Muscle layer of duodenum (tissue), 2 donors: ENCODE measurements at regions not wholly inside any gene's neighbourhood (a gene's known extent, or its start where the extent isn't known, plus 50 kb on each side); places are given as distances from the start of the nearest gene placed in this dataset.

Experiments used
- H3K27ac ChIP-seq: one replicate; pipeline ENCODE4 v1.7.0; 2013; ENCODE audit warnings: mild to moderate bottlenecking, low read length
- H3K27me3 ChIP-seq: one replicate; pipeline ENCODE4 v1.7.0; 2013; ENCODE audit warnings: low read depth, mild to moderate bottlenecking, control low read depth, low read length
- H3K36me3 ChIP-seq, 2 donors: one replicate each; pipeline ENCODE4 v1.7.0; 2013; ENCODE audit warnings: low read length in 2 of 2, control low read depth in 1 of 2, mild to moderate bottlenecking in 1 of 2; ENCODE audit not compliant: insufficient read depth in 2 of 2, control insufficient read depth in 1 of 2
- H3K4me1 ChIP-seq, 2 donors: one replicate each; pipeline ENCODE4 v1.7.0; 2013; ENCODE audit warnings: low read length in 2 of 2, mild to moderate bottlenecking in 2 of 2, control low read depth in 1 of 2, moderate library complexity in 1 of 2; ENCODE audit not compliant: insufficient read depth in 2 of 2, control insufficient read depth in 1 of 2
- H3K4me3 ChIP-seq, 2 donors: one replicate each; pipeline ENCODE4 v1.7.0; 2013; ENCODE audit warnings: low read length in 2 of 2, low read depth in 1 of 2, mild to moderate bottlenecking in 1 of 2
- H3K9me3 ChIP-seq, 2 donors: one replicate each; pipeline ENCODE4 v1.7.0; 2013; ENCODE audit warnings: low read length in 2 of 2, control low read depth in 1 of 2, mild to moderate bottlenecking in 1 of 2; ENCODE audit not compliant: control insufficient read depth in 1 of 2
- donor health status: healthy.

GRCh38 chr6:77403424-77403823 is 59.9 kb downstream of the HTR1B start:
- Histone ChIP-seq H3K4me1 (no peaks in the 10 kb centered on the region), H3K27me3 (no peaks in the 10 kb centered on the region), H3K9me3 (no peaks in the 10 kb centered on the region), H3K36me3 (no peaks in the 10 kb centered on the region), H3K27ac (no peak overlapping the region), H3K4me3 (no peak overlapping the region)

- Histone ChIP-seq H3K36me3 (no peaks in the 10 kb centered on the region), H3K27ac (no peak overlapping the region), H3K9me3 (no peaks in the 10 kb centered on the region), H3K27me3 (no peaks in the 10 kb centered on the region), H3K4me3 (no peak overlapping the region), H3K4me1 (no peaks in the 10 kb centered on the region)
Observed at GRCh38 chr6:77401231-77401630, 62.1 kb downstream of the HTR1B start.

- Histone ChIP-seq H3K27me3 (no peaks in the 10 kb centered on the region), H3K36me3 (no peaks in the 10 kb centered on the region), H3K4me3 (no peak overlapping the region), H3K4me1 (no peaks in the 10 kb centered on the region), H3K27ac (no peak overlapping the region), H3K9me3 (no peaks in the 10 kb centered on the region)
Observed at GRCh38 chr6:77397561-77397960, 65.7 kb downstream of the HTR1B start.

GRCh38 chr6:77389402-77389801 is 73.9 kb downstream of the HTR1B start:
- Histone ChIP-seq H3K4me1 (no peaks in the 10 kb centered on the region), H3K4me3 (no peak overlapping the region), H3K27me3 (no peaks in the 10 kb centered on the region), H3K27ac (no peak overlapping the region), H3K9me3 (no peaks in the 10 kb centered on the region), H3K36me3 (no peaks in the 10 kb centered on the region)

- Histone ChIP-seq H3K9me3 (no peaks in the 10 kb centered on the region), H3K4me3 (no peak overlapping the region), H3K36me3 (no peaks in the 10 kb centered on the region), H3K27ac (no peak overlapping the region), H3K27me3 (no peaks in the 10 kb centered on the region), H3K4me1 (no peaks in the 10 kb centered on the region)
Observed at GRCh38 chr6:77383026-77383425, 80.3 kb downstream of the HTR1B start.

- Histone ChIP-seq H3K4me1 (no peaks in the 10 kb centered on the region), H3K9me3 (no peaks in the 10 kb centered on the region), H3K27ac (no peak overlapping the region), H3K36me3 (no peaks in the 10 kb centered on the region), H3K4me3 (no peak overlapping the region), H3K27me3 (no peaks in the 10 kb centered on the region)
Observed at GRCh38 chr6:77373955-77374354, 89.3 kb downstream of the HTR1B start.

- no peaks in the 10 kb centered on the region for H3K9me3 ChIP-seq
- H3K36me3 ChIP-seq: no peaks in the 10 kb centered on the region
- no peak overlapping the region for H3K4me3 ChIP-seq
- no peaks in the 10 kb centered on the region for H3K27me3 ChIP-seq
- no peaks in the 10 kb centered on the region for H3K4me1 ChIP-seq
- no peak overlapping the region for H3K27ac ChIP-seq
Observed at GRCh38 chr6:77371748-77372147, 91.5 kb downstream of the HTR1B start.

- Histone ChIP-seq H3K4me3 (peak overlapping the region in 1 of 2 donors; percentile 58), H3K27me3 (no peaks in the 10 kb centered on the region), H3K36me3 (no peaks in the 10 kb centered on the region), H3K9me3 (no peaks in the 10 kb centered on the region), H3K27ac (no peak overlapping the region), H3K4me1 (no peaks in the 10 kb centered on the region)
Observed at GRCh38 chr6:77368660-77369313, 94.5 kb downstream of the HTR1B start.

- Histone ChIP-seq H3K9me3 (peaks cover 0 to 8% of the 10 kb centered on the region in 2 donors), H3K27ac (no peak overlapping the region), H3K4me1 (no peaks in the 10 kb centered on the region), H3K27me3 (no peaks in the 10 kb centered on the region), H3K36me3 (no peaks in the 10 kb centered on the region), H3K4me3 (no peak overlapping the region)
Observed at GRCh38 chr6:77366798-77367197, 96.5 kb downstream of the HTR1B start.

- Histone ChIP-seq H3K9me3 (peaks cover 0 to 9% of the 10 kb centered on the region in 2 donors), H3K4me3 (no peak overlapping the region), H3K27me3 (no peaks in the 10 kb centered on the region), H3K36me3 (no peaks in the 10 kb centered on the region), H3K4me1 (no peaks in the 10 kb centered on the region), H3K27ac (no peak overlapping the region)
Observed at GRCh38 chr6:77363702-77364101, 99.6 kb downstream of the HTR1B start.

- no peaks in the 10 kb centered on the region for H3K27me3 ChIP-seq
- H3K36me3 ChIP-seq: no peaks in the 10 kb centered on the region
- H3K4me1 ChIP-seq: no peaks in the 10 kb centered on the region
Observed at GRCh38 chr6:77362055-77362454, 101.2 kb downstream of the HTR1B start.

GRCh38 chr6:77361018-77361417 is 102.3 kb downstream of the HTR1B start:
- Histone ChIP-seq H3K9me3 (peaks cover 0 to 9% of the 10 kb centered on the region in 2 donors), H3K27me3 (no peaks in the 10 kb centered on the region), H3K27ac (no peak overlapping the region), H3K4me3 (no peak overlapping the region), H3K4me1 (no peaks in the 10 kb centered on the region), H3K36me3 (no peaks in the 10 kb centered on the region)

More at GRCh38 chr6:77362055-77362454, 101.2 kb downstream of the HTR1B start:
- Histone ChIP-seq H3K27ac (no peak overlapping the region), H3K9me3 (peaks cover 0 to 9% of the 10 kb centered on the region in 2 donors), H3K4me3 (no peak overlapping the region)
